GM19452 (cell line): ENCODE measurements at regions not wholly inside any gene's neighbourhood (a gene's known extent, or its start where the extent isn't known, plus 50 kb on each side); places are given as distances from the start of the nearest gene placed in this dataset.
"Not testable (repeated sequence)": the region's sequence is repeated elsewhere in the genome, so short reads cannot be mapped to it uniquely, and the experiment has no call there.

ENCODE experiments used
- ATAC-seq: cut with Tn5 transposase; IDR thresholded peaks from one replicate; pipeline ENCODE4 v1.9.1; 2021; ENCODE audit not compliant: unreplicated experiment

GRCh38 chr4:184282251-184282713 lies 64.6 kb upstream of the ENPP6 start:
- ATAC-seq, result peak; percentile 47

GRCh38 chr4:184281231-184282139 lies 63.8 kb upstream of the ENPP6 start:
- no peak for ATAC-seq

- peak; percentile 15 for ATAC-seq
These were observed 63.0 kb upstream of the ENPP6 start for GRCh38 chr4:184280591-184281071.

GRCh38 chr4:184280137-184280536 lies 62.5 kb upstream of the ENPP6 start:
- ATAC-seq, result no peak

- no peak for ATAC-seq
These were observed 61.9 kb upstream of the ENPP6 start for GRCh38 chr4:184279496-184280061.

- ATAC-seq, result not testable (repeated sequence)
These were observed 60.1 kb upstream of the ENPP6 start for GRCh38 chr4:184277769-184278168.

GRCh38 chr4:184277010-184277409 lies 59.3 kb upstream of the ENPP6 start:
- not testable (repeated sequence) for ATAC-seq

- not testable (repeated sequence) for ATAC-seq
These were observed 58.7 kb upstream of the ENPP6 start for GRCh38 chr4:184276346-184276745.

GRCh38 chr4:184275766-184276165 lies 58.1 kb upstream of the ENPP6 start:
- ATAC-seq, result no peak

- ATAC-seq, result no peak
These were observed 56.7 kb upstream of the ENPP6 start for GRCh38 chr4:184274286-184274951.

- ATAC-seq, result peak; percentile 64
These were observed 55.8 kb upstream of the ENPP6 start for GRCh38 chr4:184273166-184274147.

- ATAC-seq, result no peak
These were observed 53.2 kb upstream of the ENPP6 start for GRCh38 chr4:184270808-184271413.

- no peak for ATAC-seq
These were observed 52.3 kb upstream of the ENPP6 start for GRCh38 chr4:184269879-184270430.

- no peak for ATAC-seq
These were observed 51.0 kb upstream of the ENPP6 start for GRCh38 chr4:184268584-184269160.

GRCh38 chr4:184267673-184268583 lies 50.3 kb upstream of the ENPP6 start:
- peak; percentile 79 for ATAC-seq
